Activated naive CD4-positive, alpha-beta T cell treated with anti-CD3 and anti-CD28 coated beads for 36 hours (primary cell): ENCODE measurements at regions not wholly inside any gene's neighbourhood (a gene's known extent, or its start where the extent isn't known, plus 50 kb on each side); places are given as distances from the start of the nearest gene placed in this dataset.

Experiments
- CTCF ChIA-PET: fragments of 350-600 bp; sonication (Branson Sonifier 250); formaldehyde crosslinking; loops from one replicate; lab custom pipeline; 2021; ENCODE audit warnings: antibody characterized with exemption; lab: Charles Lee
- DNase-seq: peaks from one replicate; pipeline ENCODE4 v3.0.0-alpha.2; 2020
- H3K27ac Mint-ChIP-seq: one replicate; pipeline ENCODE4 v1.8.0; 2021; ENCODE audit warnings: mild to moderate bottlenecking, mixed read lengths
- H3K27me3 Mint-ChIP-seq: one replicate; pipeline ENCODE4 v1.8.0; 2021; ENCODE audit warnings: low read depth, mixed read lengths
- H3K36me3 Mint-ChIP-seq: one replicate; pipeline ENCODE4 v1.8.0; 2021; ENCODE audit warnings: low read depth, mixed read lengths
- H3K4me1 Mint-ChIP-seq: one replicate; pipeline ENCODE4 v1.8.0; 2021; ENCODE audit warnings: low read depth, mixed read lengths
- H3K4me3 Mint-ChIP-seq: one replicate; pipeline ENCODE4 v1.8.0; 2021; ENCODE audit warnings: mild to moderate bottlenecking, moderate library complexity, mixed read lengths
- H3K9me3 Mint-ChIP-seq: one replicate; pipeline ENCODE4 v1.8.0; 2021; ENCODE audit warnings: mixed read lengths
- intact Hi-C: fragments of 100-400 bp; cut with micrococcal nuclease; formaldehyde crosslinking; loops from one replicate; pipeline ENCODE4 v1.15.1; 2023

- intact Hi-C loops, result no loop called here
- no peak for DNase-seq
- Mint-ChIP-seq H3K36me3 (no peaks in the 10 kb centered on the region), H3K4me3 (no peak overlapping the region), H3K9me3 (no peaks in the 10 kb centered on the region), H3K27ac (no peak overlapping the region), H3K27me3 (peaks cover 9% of the 10 kb centered on the region), H3K4me1 (no peaks in the 10 kb centered on the region)
- CTCF ChIA-PET, result interaction anchor here (0.9 kb wide), 1 partner anchor 286 kb away, joined by 3 read pairs; no protein-coding TSS in a partner anchor
These were observed 117.8 kb upstream of the OSMR start for GRCh38 chr5:38728029-38728428.

GRCh38 chr5:38731461-38731860 lies 114.4 kb upstream of the OSMR start:
- DNase-seq, result no peak
- intact Hi-C loops, result no loop called here
- H3K36me3 Mint-ChIP-seq, result no peaks in the 10 kb centered on the region
- H3K9me3 Mint-ChIP-seq, result no peaks in the 10 kb centered on the region
- H3K4me3 Mint-ChIP-seq, result no peak overlapping the region
- no peaks in the 10 kb centered on the region for H3K4me1 Mint-ChIP-seq
- no peak overlapping the region for H3K27ac Mint-ChIP-seq
- peaks cover 10% of the 10 kb centered on the region for H3K27me3 Mint-ChIP-seq
- CTCF ChIA-PET, result no interaction called here

- intact Hi-C loops, result no loop called here
- CTCF ChIA-PET, result interaction anchor here (0.7 to 0.8 kb wide), 2 partner anchors 293 to 314 kb away, joined by 3 read pairs; no protein-coding TSS in a partner anchor
- Mint-ChIP-seq H3K4me1 (no peaks in the 10 kb centered on the region), H3K36me3 (no peaks in the 10 kb centered on the region), H3K4me3 (no peak overlapping the region), H3K27me3 (peaks cover 6% of the 10 kb centered on the region), H3K27ac (no peak overlapping the region), H3K9me3 (no peaks in the 10 kb centered on the region)
- DNase-seq, result no peak
These were observed 111.5 kb upstream of the OSMR start for GRCh38 chr5:38734353-38734752.

- H3K27ac Mint-ChIP-seq, result no peak overlapping the region
- CTCF ChIA-PET, result no interaction called here
- H3K4me3 Mint-ChIP-seq, result no peak overlapping the region
- intact Hi-C loops, result no loop called here
- no peaks in the 10 kb centered on the region for H3K9me3 Mint-ChIP-seq
- no peak for DNase-seq
- no peaks in the 10 kb centered on the region for H3K36me3 Mint-ChIP-seq
- peaks cover 6% of the 10 kb centered on the region for H3K27me3 Mint-ChIP-seq
- no peaks in the 10 kb centered on the region for H3K4me1 Mint-ChIP-seq
These were observed 109.7 kb upstream of the OSMR start for GRCh38 chr5:38736089-38736488.

- DNase-seq, result no peak
These were observed 107.8 kb upstream of the OSMR start for GRCh38 chr5:38737976-38738375.

GRCh38 chr5:38739011-38739704 lies 106.7 kb upstream of the OSMR start:
- CTCF ChIA-PET, result no interaction called here
- no peak overlapping the region for H3K4me3 Mint-ChIP-seq

More at GRCh38 chr5:38737976-38738375, 107.8 kb upstream of the OSMR start:
- Mint-ChIP-seq H3K4me1 (no peaks in the 10 kb centered on the region), H3K27me3 (peaks cover 4% of the 10 kb centered on the region), H3K27ac (no peak overlapping the region), H3K4me3 (no peak overlapping the region), H3K9me3 (peaks cover 5% of the 10 kb centered on the region), H3K36me3 (no peaks in the 10 kb centered on the region)
- intact Hi-C loops, result no loop called here
- CTCF ChIA-PET, result no interaction called here

GRCh38 chr5:38739705-38740045 lies 106.1 kb upstream of the OSMR start:
- Mint-ChIP-seq H3K27me3 (peaks cover 4% of the 10 kb centered on the region), H3K4me3 (no peak overlapping the region), H3K4me1 (no peaks in the 10 kb centered on the region), H3K27ac (no peak overlapping the region), H3K36me3 (peaks cover 1% of the 10 kb centered on the region), H3K9me3 (peaks cover 14% of the 10 kb centered on the region)
- intact Hi-C loops, result no loop called here
- CTCF ChIA-PET, result no interaction called here
- DNase-seq, result no peak

More at GRCh38 chr5:38739011-38739704, 106.7 kb upstream of the OSMR start:
- H3K9me3 Mint-ChIP-seq, result peaks cover 14% of the 10 kb centered on the region
- no peak for DNase-seq
- H3K27me3 Mint-ChIP-seq, result peaks cover 4% of the 10 kb centered on the region
- intact Hi-C loops, result no loop called here
- no peaks in the 10 kb centered on the region for H3K4me1 Mint-ChIP-seq
- H3K27ac Mint-ChIP-seq, result no peak overlapping the region
- peaks cover 1% of the 10 kb centered on the region for H3K36me3 Mint-ChIP-seq

- CTCF ChIA-PET, result no interaction called here
These were observed 103.0 kb upstream of the OSMR start for GRCh38 chr5:38742821-38743220.

GRCh38 chr5:38743562-38743961 lies 102.2 kb upstream of the OSMR start:
- H3K27me3 Mint-ChIP-seq, result peaks cover 5% of the 10 kb centered on the region
- DNase-seq, result no peak
- H3K4me1 Mint-ChIP-seq, result no peaks in the 10 kb centered on the region
- H3K36me3 Mint-ChIP-seq, result peaks cover 1% of the 10 kb centered on the region
- no peak overlapping the region for H3K27ac Mint-ChIP-seq
- intact Hi-C loops, result no loop called here
- no peak overlapping the region for H3K4me3 Mint-ChIP-seq
- H3K9me3 Mint-ChIP-seq, result peaks cover 14% of the 10 kb centered on the region
- CTCF ChIA-PET, result no interaction called here

More at GRCh38 chr5:38742821-38743220, 103.0 kb upstream of the OSMR start:
- no peak overlapping the region for H3K27ac Mint-ChIP-seq
- peaks cover 3% of the 10 kb centered on the region for H3K27me3 Mint-ChIP-seq
- peaks cover 14% of the 10 kb centered on the region for H3K9me3 Mint-ChIP-seq
- intact Hi-C loops, result no loop called here
- H3K4me1 Mint-ChIP-seq, result no peaks in the 10 kb centered on the region
- H3K36me3 Mint-ChIP-seq, result peaks cover 1% of the 10 kb centered on the region
- no peak for DNase-seq
- H3K4me3 Mint-ChIP-seq, result no peak overlapping the region

GRCh38 chr5:38745836-38746732 lies 99.7 kb upstream of the OSMR start:
- H3K4me3 Mint-ChIP-seq, result no peak overlapping the region
- peaks cover 1% of the 10 kb centered on the region for H3K36me3 Mint-ChIP-seq
- H3K9me3 Mint-ChIP-seq, result peaks cover 14% of the 10 kb centered on the region
- CTCF ChIA-PET, result no interaction called here
- H3K27me3 Mint-ChIP-seq, result peaks cover 7% of the 10 kb centered on the region
- H3K27ac Mint-ChIP-seq, result no peak overlapping the region
- H3K4me1 Mint-ChIP-seq, result no peaks in the 10 kb centered on the region
- no peak for DNase-seq
- intact Hi-C loops, result no loop called here

- H3K9me3 Mint-ChIP-seq, result no peaks in the 10 kb centered on the region
- H3K36me3 Mint-ChIP-seq, result no peaks in the 10 kb centered on the region
- CTCF ChIA-PET, result no interaction called here
- peaks cover 16% of the 10 kb centered on the region for H3K27me3 Mint-ChIP-seq
- no peak for DNase-seq
- H3K4me1 Mint-ChIP-seq, result no peaks in the 10 kb centered on the region
- intact Hi-C loops, result no loop called here
- H3K4me3 Mint-ChIP-seq, result no peak overlapping the region
- H3K27ac Mint-ChIP-seq, result no peak overlapping the region
These were observed 96.0 kb upstream of the OSMR start for GRCh38 chr5:38749861-38750260.

GRCh38 chr5:38751103-38751502 lies 94.7 kb upstream of the OSMR start:
- CTCF ChIA-PET, result interaction anchor here (0.6 kb wide), 1 partner anchor 92 kb away, joined by 3 read pairs; no protein-coding TSS in a partner anchor

More at GRCh38 chr5:38751103-38751502, 94.7 kb upstream of the OSMR start:
- H3K36me3 Mint-ChIP-seq, result no peaks in the 10 kb centered on the region
- intact Hi-C loops, result no loop called here
- no peaks in the 10 kb centered on the region for H3K4me1 Mint-ChIP-seq
- H3K9me3 Mint-ChIP-seq, result no peaks in the 10 kb centered on the region
- H3K4me3 Mint-ChIP-seq, result no peak overlapping the region
- no peak for DNase-seq
- peaks cover 16% of the 10 kb centered on the region for H3K27me3 Mint-ChIP-seq
- H3K27ac Mint-ChIP-seq, result no peak overlapping the region
